Vagina (tissue), 2 donors: ENCODE measurements at regions not wholly inside any gene's neighbourhood (a gene's known extent, or its start where the extent isn't known, plus 50 kb on each side); places are given as distances from the start of the nearest gene placed in this dataset.

Experiments used
- POLR2AphosphoS5 ChIP-seq, 2 donors: sonication (generic); formaldehyde crosslinking; IDR thresholded peaks; one replicate each; pipeline ENCODE4 v1.9.0; 2017; ENCODE audit warnings: antibody characterized with exemption in 2 of 2, mild to moderate bottlenecking in 2 of 2, low read depth in 1 of 2; ENCODE audit not compliant: insufficient read depth in 1 of 2
- TF ChIP-seq, protein P1 (sequence below), 3 experiments: fragments of 450-650 bp in 2 of 3; fragments of 200-600 bp in 1 of 3; sonication (generic) in 1 of 3; IDR thresholded peaks; one replicate each; pipeline ENCODE4 v1.5.1; 2017 to 2019; ENCODE audit warnings: antibody characterized with exemption in 3 of 3, mild to moderate bottlenecking in 2 of 3, moderate library complexity in 2 of 3

DNA sequence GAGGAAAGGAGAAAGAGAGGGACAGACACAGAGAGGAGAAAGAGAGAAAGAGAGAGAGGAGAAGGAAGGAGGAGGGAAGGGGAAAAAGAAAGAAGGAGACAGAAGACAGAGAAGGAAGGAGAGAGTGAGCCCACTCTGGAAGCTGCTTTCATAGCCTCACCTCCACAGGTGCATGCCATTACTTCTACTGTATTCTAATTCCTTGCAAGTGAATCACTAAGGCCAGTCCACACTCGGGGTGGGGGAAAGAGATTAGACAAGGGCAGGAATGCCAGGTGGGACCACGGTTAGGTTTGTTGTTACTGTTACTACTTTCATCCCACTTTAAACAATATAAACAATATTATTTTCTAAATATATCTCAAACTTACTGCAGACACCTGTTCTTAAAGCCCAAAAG lies 684.5 kb upstream of the ARGLU1 start:
- no peak for TF ChIP-seq POLR2AphosphoS5 (IDR thresholded peaks at IDR 0.05; ENCODE audit: insufficient read depth in 1 of 2, low read depth in 1 of 2)
- TF ChIP-seq, protein P1, sequence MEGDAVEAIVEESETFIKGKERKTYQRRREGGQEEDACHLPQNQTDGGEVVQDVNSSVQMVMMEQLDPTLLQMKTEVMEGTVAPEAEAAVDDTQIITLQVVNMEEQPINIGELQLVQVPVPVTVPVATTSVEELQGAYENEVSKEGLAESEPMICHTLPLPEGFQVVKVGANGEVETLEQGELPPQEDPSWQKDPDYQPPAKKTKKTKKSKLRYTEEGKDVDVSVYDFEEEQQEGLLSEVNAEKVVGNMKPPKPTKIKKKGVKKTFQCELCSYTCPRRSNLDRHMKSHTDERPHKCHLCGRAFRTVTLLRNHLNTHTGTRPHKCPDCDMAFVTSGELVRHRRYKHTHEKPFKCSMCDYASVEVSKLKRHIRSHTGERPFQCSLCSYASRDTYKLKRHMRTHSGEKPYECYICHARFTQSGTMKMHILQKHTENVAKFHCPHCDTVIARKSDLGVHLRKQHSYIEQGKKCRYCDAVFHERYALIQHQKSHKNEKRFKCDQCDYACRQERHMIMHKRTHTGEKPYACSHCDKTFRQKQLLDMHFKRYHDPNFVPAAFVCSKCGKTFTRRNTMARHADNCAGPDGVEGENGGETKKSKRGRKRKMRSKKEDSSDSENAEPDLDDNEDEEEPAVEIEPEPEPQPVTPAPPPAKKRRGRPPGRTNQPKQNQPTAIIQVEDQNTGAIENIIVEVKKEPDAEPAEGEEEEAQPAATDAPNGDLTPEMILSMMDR (IDR thresholded peaks at IDR 0.05) = no peak
